ENCODE measurements at regions not wholly inside any gene's neighbourhood (a gene's known extent, or its start where the extent isn't known, plus 50 kb on each side); places are given as distances from the start of the nearest gene placed in this dataset.
"Not testable (repeated sequence)": the region's sequence is repeated elsewhere in the genome, so short reads cannot be mapped to it uniquely, and the experiment has no call there.

- not testable (repeated sequence) for DNase-seq; H3K4me3 Mint-ChIP-seq; H3K9ac ChIP-seq (ENCODE audit: extremely low read depth, low read length, poor library complexity, severe bottlenecking); H3K9me3 ChIP-seq (ENCODE audit: control insufficient read depth, low read length); H3K36me3 Mint-ChIP-seq (ENCODE audit: low read depth); H3K4me1 Mint-ChIP-seq; H3K4me3 ChIP-seq (ENCODE audit: low read length); H3K36me3 ChIP-seq (ENCODE audit: control insufficient read depth, insufficient read depth, low read length); H3K4me1 ChIP-seq (ENCODE audit: control insufficient read depth, insufficient read depth, low read length); H3K27ac Mint-ChIP-seq; H3K27ac ChIP-seq (ENCODE audit: low read depth, low read length)
- peaks cover 15% of the 10 kb centered on the region for H3K27me3 ChIP-seq (ENCODE audit: control insufficient read depth, insufficient read depth, low read length, poor library complexity, severe bottlenecking)
- 78% methylated on average over 1 of the region's 2 CpGs; no CpG with 5 or more reads in 1 of the 2 experiments for WGBS, 2 experiments (ENCODE audit: insufficient coverage in 1 of 2, insufficient read length in 1 of 2)
- Mint-ChIP-seq H3K27me3 (ENCODE audit: insufficient read depth) (peaks cover 16% of the 10 kb centered on the region), H3K9me3 (peaks cover 17% of the 10 kb centered on the region)
Measured at GRCh38 chr1:143842058-143842457, 129.7 kb downstream of the FAM72C start.

- not testable (repeated sequence) for H3K36me3 Mint-ChIP-seq (ENCODE audit: low read depth); H3K9me3 ChIP-seq (ENCODE audit: control insufficient read depth, low read length); H3K4me1 ChIP-seq (ENCODE audit: control insufficient read depth, insufficient read depth, low read length); H3K4me3 Mint-ChIP-seq; H3K9ac ChIP-seq (ENCODE audit: extremely low read depth, low read length, poor library complexity, severe bottlenecking); H3K27ac Mint-ChIP-seq; H3K36me3 ChIP-seq (ENCODE audit: control insufficient read depth, insufficient read depth, low read length); H3K27ac ChIP-seq (ENCODE audit: low read depth, low read length); H3K4me3 ChIP-seq (ENCODE audit: low read length); H3K4me1 Mint-ChIP-seq; DNase-seq
- peaks cover 16% of the 10 kb centered on the region for H3K9me3 Mint-ChIP-seq
- no CpG with 5 or more reads among the region's 32 CpGs for WGBS, 2 experiments (ENCODE audit: insufficient coverage in 1 of 2, insufficient read length in 1 of 2)
- peaks cover 15% of the 10 kb centered on the region for H3K27me3 ChIP-seq (ENCODE audit: control insufficient read depth, insufficient read depth, low read length, poor library complexity, severe bottlenecking)
- peaks cover 16% of the 10 kb centered on the region for H3K27me3 Mint-ChIP-seq (ENCODE audit: insufficient read depth)
Measured at GRCh38 chr1:143839182-143839581, 132.6 kb downstream of the FAM72C start.

- Mint-ChIP-seq H3K9me3 (peaks cover 16% of the 10 kb centered on the region), H3K4me3 (peak overlapping the region; percentile 21), H3K27me3 (ENCODE audit: insufficient read depth) (peaks cover 16% of the 10 kb centered on the region)
- not testable (repeated sequence) for H3K36me3 ChIP-seq (ENCODE audit: control insufficient read depth, insufficient read depth, low read length); H3K4me1 ChIP-seq (ENCODE audit: control insufficient read depth, insufficient read depth, low read length); H3K4me1 Mint-ChIP-seq; H3K36me3 Mint-ChIP-seq (ENCODE audit: low read depth); H3K27ac Mint-ChIP-seq; DNase-seq; H3K4me3 ChIP-seq (ENCODE audit: low read length); H3K9me3 ChIP-seq (ENCODE audit: control insufficient read depth, low read length); H3K9ac ChIP-seq (ENCODE audit: extremely low read depth, low read length, poor library complexity, severe bottlenecking); H3K27ac ChIP-seq (ENCODE audit: low read depth, low read length)
- WGBS, 2 experiments (ENCODE audit: insufficient coverage in 1 of 2, insufficient read length in 1 of 2): no CpG with 5 or more reads among the region's 21 CpGs
- H3K27me3 ChIP-seq (ENCODE audit: control insufficient read depth, insufficient read depth, low read length, poor library complexity, severe bottlenecking): peaks cover 15% of the 10 kb centered on the region
Measured at GRCh38 chr1:143838598-143838929, 133.2 kb downstream of the FAM72C start.

GRCh38 chr1:143837924-143838597 lies 133.7 kb downstream of the FAM72C start:
- H3K4me3 ChIP-seq (ENCODE audit: low read length): not testable (repeated sequence)
- 39% methylated on average over 16 of the region's 25 CpGs; no CpG with 5 or more reads in 1 of the 2 experiments for WGBS, 2 experiments (ENCODE audit: insufficient coverage in 1 of 2, insufficient read length in 1 of 2)

GRCh38 chr1:143833376-143833775 lies 138.4 kb downstream of the FAM72C start:
- H3K27me3 ChIP-seq (ENCODE audit: control insufficient read depth, insufficient read depth, low read length, poor library complexity, severe bottlenecking): peaks cover 11% of the 10 kb centered on the region
- H3K4me1 ChIP-seq (ENCODE audit: control insufficient read depth, insufficient read depth, low read length); H3K27ac ChIP-seq (ENCODE audit: low read depth, low read length); H3K36me3 Mint-ChIP-seq (ENCODE audit: low read depth); H3K4me3 Mint-ChIP-seq; H3K27me3 Mint-ChIP-seq (ENCODE audit: insufficient read depth); H3K4me3 ChIP-seq (ENCODE audit: low read length); DNase-seq; H3K9ac ChIP-seq (ENCODE audit: extremely low read depth, low read length, poor library complexity, severe bottlenecking); H3K9me3 ChIP-seq (ENCODE audit: control insufficient read depth, low read length); H3K27ac Mint-ChIP-seq; H3K36me3 ChIP-seq (ENCODE audit: control insufficient read depth, insufficient read depth, low read length); H3K4me1 Mint-ChIP-seq: not testable (repeated sequence)
- WGBS, 2 experiments (ENCODE audit: insufficient coverage in 1 of 2, insufficient read length in 1 of 2): 80% methylated on average over 1 of the region's 4 CpGs; no CpG with 5 or more reads in 1 of the 2 experiments
- H3K9me3 Mint-ChIP-seq: peaks cover 10% of the 10 kb centered on the region

More at GRCh38 chr1:143837924-143838597, 133.7 kb downstream of the FAM72C start:
- Mint-ChIP-seq H3K9me3 (peaks cover 16% of the 10 kb centered on the region), H3K4me3 (peak overlapping the region; percentile 21), H3K27me3 (ENCODE audit: insufficient read depth) (peaks cover 16% of the 10 kb centered on the region)
- H3K27ac Mint-ChIP-seq; H3K27ac ChIP-seq (ENCODE audit: low read depth, low read length); H3K36me3 Mint-ChIP-seq (ENCODE audit: low read depth); H3K36me3 ChIP-seq (ENCODE audit: control insufficient read depth, insufficient read depth, low read length); H3K9me3 ChIP-seq (ENCODE audit: control insufficient read depth, low read length); H3K9ac ChIP-seq (ENCODE audit: extremely low read depth, low read length, poor library complexity, severe bottlenecking); H3K4me1 ChIP-seq (ENCODE audit: control insufficient read depth, insufficient read depth, low read length); H3K4me1 Mint-ChIP-seq: not testable (repeated sequence)
- H3K27me3 ChIP-seq (ENCODE audit: control insufficient read depth, insufficient read depth, low read length, poor library complexity, severe bottlenecking): peaks cover 15% of the 10 kb centered on the region
- DNase-seq: peak; percentile 56

- H3K27ac Mint-ChIP-seq; H3K4me1 Mint-ChIP-seq; H3K27ac ChIP-seq (ENCODE audit: low read depth, low read length); H3K36me3 ChIP-seq (ENCODE audit: control insufficient read depth, insufficient read depth, low read length); H3K4me3 Mint-ChIP-seq; DNase-seq; H3K9ac ChIP-seq (ENCODE audit: extremely low read depth, low read length, poor library complexity, severe bottlenecking); H3K9me3 ChIP-seq (ENCODE audit: control insufficient read depth, low read length); H3K4me1 ChIP-seq (ENCODE audit: control insufficient read depth, insufficient read depth, low read length); H3K27me3 ChIP-seq (ENCODE audit: control insufficient read depth, insufficient read depth, low read length, poor library complexity, severe bottlenecking); H3K36me3 Mint-ChIP-seq (ENCODE audit: low read depth); H3K4me3 ChIP-seq (ENCODE audit: low read length); H3K9me3 Mint-ChIP-seq; H3K27me3 Mint-ChIP-seq (ENCODE audit: insufficient read depth): not testable (repeated sequence)
- WGBS, 2 experiments (ENCODE audit: insufficient coverage in 1 of 2, insufficient read length in 1 of 2): 90% methylated on average over 4 of the region's 5 CpGs; no CpG with 5 or more reads in 1 of the 2 experiments
Measured at GRCh38 chr1:143832379-143832716, 139.4 kb downstream of the FAM72C start.
